GM18519 (cell line): ENCODE measurements at regions not wholly inside any gene's neighbourhood (a gene's known extent, or its start where the extent isn't known, plus 50 kb on each side); places are given as distances from the start of the nearest gene placed in this dataset.

Experiments used
- ATAC-seq: cut with Tn5 transposase; IDR thresholded peaks from one replicate; pipeline ENCODE4 v1.9.1; 2021; ENCODE audit warnings: mild to moderate bottlenecking, moderate library complexity; ENCODE audit not compliant: unreplicated experiment, low FRiP score

DNA sequence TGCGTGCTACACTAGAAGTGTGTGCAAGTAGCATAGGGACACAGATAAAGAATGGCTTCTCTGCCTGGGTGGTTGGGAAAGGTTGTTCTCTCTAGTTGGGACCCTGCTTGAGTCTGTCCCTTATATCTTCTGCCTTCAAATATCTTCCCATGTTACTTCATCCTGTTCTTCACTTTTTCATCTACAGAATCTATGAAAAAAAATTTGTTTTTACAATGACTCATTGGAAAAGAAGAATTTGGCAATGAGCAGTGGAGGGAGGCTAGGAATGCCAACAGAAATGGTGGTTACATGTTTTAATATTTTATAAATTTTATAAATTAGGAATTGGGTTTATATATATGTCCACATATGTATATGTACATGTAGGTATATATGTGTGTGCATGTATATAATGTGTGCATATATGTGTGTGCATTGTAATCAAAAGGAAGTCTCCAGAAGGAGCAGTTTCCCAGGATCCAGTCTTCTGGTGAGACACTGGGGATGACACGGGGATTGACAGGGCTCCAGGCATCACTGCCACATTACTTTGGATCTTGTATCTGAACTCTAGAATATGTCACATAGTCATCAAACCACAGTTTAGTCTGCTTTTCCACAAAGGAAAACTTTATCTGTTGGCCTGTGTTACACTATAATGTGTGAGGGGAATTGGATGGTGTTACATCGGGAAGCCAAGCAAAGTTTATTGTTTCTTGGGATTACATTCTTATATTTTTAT, 75.3 kb upstream of the RIPOR2 start:
- no peak for ATAC-seq

DNA sequence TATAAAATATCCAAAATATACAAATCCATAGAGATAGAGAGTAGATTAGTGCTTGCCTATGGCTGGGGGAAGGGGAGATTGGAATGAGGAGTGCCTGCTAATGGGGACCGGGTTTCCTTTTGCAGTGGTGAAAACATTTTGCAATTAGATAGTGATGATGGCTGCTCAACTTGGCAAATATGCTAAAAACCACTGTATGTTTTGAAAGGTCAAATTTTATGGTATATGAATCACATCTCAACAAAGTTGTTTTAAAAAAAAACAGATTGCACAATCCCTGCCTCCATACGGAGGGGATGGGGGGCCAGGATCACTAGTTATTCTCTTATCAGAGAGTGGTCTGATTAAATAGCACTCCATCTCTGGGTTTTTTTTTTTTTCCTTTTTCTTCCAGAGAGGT, 76.9 kb upstream of the RIPOR2 start:
- ATAC-seq = no peak

DNA sequence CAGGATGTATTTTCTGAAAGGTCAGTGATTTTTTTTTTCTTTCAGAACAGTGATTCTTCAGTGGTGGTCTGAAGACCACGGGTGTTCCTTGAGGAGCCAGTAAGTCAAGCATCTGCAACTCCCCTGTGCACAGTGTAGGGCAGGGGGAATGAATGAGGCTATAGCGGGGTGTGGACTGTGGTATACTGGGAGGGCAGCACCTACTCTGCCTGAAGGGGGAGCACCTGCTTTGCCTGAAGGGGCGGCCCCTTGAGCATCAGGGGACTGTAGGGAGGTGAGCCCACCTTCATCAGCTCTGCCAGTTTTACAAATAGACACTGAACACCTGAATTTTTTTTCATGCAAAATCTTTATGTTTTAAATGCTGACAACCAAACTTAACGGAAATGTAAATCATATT, 77.5 kb upstream of the RIPOR2 start:
- no peak for ATAC-seq

DNA sequence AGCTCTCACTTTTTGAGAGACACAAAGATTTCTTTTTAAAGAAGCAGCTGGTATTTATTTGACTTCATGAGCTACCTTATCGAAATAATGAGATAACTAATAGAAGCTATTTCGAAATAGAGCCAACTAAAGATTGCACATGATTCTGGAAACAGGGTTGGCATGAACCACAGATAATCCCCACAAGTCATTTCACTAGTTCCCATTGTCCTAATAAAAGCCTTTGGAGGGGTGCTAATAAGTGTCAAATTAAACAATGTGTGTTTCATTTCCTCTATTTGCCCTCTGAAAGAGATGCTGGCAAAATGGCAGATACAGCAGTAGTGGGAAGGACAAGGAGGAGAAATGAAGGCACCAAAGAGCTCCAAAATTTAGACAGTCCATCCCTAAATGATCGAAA, 78.6 kb upstream of the RIPOR2 start:
- ATAC-seq = no peak

DNA sequence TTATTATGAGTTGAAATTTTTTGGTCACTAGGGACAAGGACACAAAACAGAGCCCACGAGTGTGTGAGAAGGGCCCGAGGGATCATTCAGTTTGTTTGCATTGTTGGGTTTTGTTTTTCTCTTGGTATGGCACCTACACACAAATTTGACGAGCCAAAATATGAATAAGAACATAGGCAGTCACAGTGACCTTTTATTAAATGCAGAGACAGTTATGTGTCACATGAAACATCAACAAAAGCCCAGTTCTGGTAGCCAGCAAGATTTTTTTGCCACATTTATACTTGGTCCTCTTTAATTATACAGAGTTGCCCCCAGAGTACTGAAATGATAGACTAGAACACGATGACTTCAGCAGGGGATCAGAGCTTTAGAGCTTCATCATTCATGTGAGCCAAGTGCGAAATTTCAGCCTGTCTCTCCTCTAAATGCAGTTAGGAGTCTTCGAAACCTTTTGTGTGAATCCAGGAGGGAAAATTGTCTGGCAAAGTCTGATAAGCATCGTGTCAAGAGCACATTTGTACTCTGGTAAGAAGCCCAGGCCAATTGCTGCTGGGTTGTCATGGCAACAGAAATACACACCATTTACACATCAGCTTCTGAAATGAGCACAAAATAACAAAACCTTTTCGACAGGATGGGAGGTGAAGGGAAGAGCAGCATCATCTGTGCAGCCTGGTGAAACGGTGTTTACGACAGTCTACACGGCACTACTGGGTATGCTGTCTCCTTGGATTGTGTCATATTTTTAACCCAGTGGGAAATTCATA, 79.2 kb upstream of the RIPOR2 start:
- no peak for ATAC-seq

DNA sequence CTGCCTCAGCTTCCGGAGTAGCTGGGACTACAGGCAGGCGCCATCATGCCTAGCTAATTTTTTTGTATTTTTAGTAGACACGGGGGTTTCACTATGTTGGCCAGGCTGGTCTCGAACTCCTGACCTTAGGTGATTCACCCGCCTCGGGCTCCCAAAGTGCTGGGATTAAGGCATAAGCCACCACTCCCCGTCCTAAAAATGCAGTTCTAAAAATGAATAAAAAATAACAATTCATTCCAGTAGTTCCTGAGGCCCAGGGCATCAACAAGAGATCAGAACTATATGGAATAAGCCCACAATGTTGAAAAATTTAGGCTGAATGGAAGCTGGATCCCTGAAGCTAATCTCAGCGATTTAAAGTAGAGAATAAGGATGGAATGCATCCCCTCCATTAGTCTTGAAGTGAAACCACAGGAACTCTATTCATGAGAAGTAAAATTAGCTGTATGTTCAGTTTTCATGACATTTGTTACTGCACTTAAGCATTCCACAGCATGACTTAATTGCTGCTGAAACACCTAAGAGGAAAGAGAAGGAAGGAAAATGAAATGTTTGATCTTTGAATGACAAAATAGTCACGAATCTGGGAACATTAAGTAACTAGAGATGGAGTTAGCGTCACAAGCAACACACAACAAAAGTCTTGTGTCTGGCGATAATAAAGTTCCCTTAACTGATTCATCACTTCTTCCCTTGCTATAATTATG, 80.4 kb upstream of the RIPOR2 start:
- no peak for ATAC-seq

DNA sequence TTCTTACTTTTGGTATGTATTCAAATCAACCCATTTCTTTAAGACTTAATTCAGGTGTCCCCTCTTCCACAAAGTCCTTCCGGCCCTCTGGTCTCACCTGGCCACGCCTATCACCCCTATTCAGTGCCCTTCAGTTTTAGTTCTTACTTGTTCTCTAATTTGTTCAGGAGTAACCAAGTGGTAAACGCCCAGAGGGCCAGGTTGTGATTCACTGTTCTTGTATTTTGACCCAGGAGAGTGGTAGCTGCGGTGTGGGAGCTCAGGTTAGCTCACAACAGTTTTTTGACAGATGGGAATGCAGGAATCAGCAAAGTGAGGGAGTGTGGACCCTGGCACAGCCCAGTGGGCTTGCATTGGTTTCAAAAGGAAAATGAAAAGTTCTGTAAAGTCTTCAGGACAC, 81.7 kb upstream of the RIPOR2 start:
- no peak for ATAC-seq

DNA sequence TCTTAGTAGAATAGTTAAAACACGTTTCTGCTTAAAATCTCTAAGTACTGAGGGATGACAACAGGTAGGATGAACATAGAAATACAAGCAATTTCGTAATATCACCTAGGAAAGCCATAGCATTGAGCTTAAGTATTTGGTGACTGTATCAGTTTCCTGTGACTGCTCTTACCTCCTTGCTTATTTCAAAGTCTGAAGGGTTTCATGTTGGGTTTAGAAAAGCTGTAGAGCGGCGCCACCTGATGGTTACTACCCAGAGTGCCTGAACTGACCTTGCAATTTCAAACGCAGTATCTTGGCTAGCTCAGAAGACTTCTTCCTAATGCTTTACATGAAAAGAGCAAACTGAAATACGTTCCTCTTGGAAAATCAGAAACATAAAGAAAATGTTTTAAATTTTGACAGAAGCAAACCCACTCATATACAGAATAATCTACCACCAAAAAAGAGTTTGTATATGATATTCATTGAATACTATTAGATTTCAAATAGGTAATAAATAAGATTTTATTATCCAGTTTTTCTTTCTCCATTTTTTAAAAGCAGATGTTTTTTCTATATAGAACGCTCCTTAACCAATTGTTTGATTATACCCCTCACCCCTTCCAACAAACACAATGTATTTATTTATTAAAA, 82.3 kb upstream of the RIPOR2 start:
- ATAC-seq = peak; percentile 68

DNA sequence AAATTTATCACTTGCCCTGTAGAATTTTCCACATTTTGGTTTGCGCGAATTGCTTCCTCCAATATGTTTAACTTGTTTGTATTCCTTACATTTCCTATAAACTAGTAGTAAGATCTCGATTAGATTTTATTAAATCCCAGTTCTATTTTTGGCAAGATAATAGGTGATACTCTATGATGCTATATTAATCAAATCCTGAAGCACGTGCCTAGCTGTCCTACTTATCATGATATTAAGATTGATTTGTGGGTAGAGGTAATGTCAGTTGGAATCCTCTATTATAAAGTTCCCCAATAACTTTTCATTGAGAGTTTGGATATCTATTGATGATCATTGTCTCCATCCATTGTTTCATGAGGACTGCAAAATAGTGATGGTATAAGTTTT, 82.8 kb upstream of the RIPOR2 start:
- ATAC-seq = no peak

DNA sequence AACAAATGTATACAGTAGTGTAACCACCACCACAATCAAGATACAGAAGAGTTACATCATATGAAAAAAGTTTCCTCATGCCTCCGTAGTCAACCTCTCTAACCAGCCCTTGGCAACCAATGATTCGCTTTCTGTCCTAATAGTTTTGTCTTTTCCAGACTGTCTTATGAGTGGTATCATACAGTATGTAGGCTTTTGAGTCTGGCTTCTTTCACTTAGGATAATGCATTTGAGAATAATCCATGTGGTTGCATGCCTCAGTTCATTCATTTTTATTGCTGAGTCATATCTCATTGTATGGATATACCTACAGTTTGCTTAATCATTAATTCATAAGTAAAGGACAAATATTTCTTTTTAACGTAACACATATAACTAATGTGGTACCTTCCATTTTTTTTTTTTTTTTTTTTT, 86.4 kb upstream of the RIPOR2 start:
- no peak for ATAC-seq

DNA sequence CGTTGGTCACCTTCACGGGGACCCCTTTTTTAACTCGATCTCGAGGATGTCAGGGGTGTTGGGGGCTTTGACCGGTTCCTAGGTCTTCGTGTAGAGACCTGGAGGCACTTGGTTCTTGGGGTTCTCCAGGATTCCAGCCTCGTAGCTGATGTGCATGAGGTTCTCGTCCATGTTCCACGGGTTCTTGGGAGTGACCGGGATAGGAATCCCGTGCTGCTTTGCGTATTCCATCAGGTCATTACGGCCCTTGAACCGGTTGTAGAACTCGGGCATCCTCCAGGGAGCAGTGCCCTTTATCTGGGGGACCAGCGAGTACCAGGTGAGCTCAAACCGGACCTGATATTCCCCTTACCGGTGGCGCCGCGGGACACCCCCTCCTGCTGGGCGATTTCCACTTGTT, 88.0 kb upstream of the RIPOR2 start:
- no peak for ATAC-seq

DNA sequence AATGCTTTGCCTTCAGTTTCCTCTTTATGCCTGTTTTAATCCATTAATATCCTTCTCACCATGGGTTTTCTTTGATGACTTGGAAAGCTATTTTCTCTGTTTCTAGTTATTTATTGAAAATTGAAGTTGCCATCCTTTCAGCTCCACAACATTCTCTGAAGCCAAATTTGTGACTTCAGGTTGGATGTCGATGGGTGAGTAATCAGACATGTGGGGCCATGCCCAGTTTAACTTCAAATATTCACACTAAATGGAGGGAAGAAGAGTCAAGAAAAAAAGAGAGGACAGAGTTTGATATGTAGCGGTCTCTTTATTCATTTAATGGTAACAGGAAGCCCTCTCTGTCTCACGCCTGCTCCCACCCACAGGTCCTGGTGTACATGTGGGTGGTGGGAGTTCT, 89.1 kb upstream of the RIPOR2 start:
- ATAC-seq = no peak

DNA sequence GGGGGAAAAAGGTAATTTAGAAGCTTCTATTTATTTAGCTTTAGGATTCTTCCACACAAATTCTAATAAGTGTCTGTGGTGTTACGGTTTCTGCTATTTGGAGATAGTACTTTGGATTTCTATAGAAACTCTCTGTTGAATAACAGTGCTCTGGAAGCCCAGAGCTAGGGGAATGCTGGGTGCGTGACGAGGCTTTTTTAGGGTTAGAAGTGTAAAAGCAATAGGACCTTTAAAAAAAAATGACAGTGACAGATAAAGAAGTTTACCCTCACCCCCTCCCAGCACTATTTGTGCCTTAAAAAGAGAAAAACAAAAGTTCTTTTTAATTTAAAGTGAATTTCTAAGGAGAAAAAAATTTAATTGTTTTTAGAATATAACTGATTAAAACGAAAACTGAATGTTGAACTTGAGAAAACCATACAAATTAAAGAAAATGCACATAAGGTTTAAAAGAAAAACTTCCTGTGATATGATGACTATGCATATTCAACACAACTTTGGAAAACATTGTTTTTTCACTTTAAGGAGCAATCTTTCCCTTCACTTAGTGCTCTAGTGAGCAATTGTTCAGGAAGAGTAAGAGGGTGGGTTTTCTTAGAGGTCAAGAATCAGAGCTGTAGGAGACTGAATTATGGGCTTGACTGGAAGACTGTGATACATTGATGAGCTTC, 89.6 kb upstream of the RIPOR2 start:
- no peak for ATAC-seq

DNA sequence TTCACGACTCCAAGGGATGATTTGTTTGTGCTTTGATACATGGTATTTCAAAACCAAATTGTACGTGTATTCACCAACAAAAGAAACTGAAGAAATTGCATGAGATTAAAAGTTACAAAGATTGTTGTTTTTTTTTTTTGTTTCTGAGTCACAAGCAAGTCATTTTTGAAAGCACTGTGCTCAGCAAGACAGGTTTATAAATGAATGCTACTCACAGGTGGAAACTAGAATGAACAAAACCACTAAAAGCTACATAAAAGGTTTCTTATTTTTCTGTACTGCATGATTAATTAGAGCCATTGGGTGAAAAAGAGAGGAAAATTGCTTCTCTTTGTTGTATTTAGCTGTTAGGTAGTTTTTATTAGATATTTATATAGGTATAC, 90.2 kb upstream of the RIPOR2 start:
- ATAC-seq = no peak

DNA sequence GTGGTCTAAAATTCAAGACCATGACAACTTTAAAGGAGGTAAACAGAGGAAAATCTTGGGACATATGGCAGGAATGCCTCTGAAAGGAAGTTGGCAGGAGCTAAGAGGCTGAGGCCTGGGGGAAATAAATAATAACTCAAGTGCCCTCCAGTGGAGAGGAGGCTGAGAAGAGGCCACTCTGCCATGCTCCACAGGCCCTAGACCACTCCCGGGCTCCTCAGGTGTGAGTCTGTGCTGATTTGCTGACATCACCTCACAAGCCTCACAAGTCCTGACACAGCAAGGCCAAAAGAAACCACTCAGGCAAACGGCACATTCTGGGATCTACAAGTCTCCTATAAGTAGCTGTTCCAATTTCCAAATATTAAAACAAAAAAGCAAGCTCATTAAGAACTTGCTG, 91.0 kb upstream of the RIPOR2 start:
- ATAC-seq = no peak

DNA sequence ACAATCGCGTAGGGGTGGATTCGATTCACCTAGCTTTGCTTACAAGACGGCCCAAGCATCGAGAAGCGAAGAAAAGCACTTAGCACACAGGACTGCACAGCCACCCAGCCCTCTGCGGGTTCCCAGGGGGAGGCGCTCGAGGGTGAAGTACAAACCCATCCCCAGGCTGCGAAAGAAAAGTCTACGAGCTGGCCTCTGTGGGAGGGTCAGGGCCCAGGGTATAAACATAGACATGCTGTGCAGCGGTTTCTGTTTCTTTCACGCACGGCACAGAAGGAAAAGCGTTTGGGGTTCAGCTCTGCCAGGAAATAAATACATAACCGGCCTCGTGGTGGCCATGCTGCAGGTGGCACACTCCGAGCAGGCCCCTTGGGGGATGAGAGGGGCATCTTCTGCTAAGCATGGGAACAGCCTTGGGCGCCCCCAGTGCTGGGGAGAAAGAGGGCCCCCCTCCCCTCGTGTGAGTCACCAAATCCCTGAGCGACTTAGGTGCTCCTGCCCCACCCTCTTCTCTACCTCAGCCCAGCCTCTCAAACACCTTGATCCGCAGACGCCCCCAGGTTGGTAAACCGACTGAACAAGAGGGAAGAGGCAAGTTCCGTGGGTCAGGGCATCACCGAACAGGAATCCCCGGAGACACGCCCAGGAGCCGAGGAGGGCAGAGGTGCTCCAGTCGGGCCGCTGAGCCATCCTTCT, 91.6 kb upstream of the RIPOR2 start:
- peak; percentile 87 for ATAC-seq

DNA sequence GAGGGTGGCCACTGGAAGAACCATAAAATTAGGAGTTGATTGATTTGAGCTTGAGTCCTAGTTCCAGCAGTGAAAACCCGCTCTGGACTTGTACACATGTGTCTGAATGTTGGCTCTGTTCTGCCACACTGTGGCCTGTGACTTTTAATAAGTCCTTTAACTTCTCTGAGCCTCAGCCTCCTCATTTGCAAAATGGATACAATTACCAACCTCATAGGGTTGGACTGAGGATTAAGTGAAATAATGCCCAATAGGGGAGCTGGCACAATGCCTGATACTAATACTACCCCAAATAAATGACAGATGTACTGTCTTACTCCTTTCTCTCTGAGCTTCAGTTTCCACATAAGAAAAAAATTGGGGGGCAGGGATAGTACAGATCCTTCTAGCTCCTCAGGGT, 92.6 kb upstream of the RIPOR2 start:
- no peak for ATAC-seq

DNA sequence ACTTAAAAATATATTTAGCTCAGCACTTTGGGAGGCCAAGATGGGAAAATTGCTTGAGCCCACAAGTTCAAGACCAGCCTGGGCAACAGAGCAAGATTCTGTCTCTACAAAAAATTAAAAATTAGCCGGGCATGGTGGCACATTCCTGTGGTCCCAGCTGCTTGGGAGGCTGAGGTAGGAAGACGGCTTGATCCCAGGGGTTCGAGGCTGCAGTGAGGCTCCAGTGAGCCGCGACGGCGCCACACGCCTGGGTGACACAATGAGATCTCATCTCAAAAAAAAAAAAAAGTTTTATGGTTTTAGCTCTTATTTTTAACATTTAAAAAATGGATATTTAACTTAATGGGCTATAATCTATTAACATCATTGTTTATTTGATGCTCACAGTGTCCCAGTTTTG, 97.2 kb upstream of the RIPOR2 start:
- ATAC-seq = no peak

DNA sequence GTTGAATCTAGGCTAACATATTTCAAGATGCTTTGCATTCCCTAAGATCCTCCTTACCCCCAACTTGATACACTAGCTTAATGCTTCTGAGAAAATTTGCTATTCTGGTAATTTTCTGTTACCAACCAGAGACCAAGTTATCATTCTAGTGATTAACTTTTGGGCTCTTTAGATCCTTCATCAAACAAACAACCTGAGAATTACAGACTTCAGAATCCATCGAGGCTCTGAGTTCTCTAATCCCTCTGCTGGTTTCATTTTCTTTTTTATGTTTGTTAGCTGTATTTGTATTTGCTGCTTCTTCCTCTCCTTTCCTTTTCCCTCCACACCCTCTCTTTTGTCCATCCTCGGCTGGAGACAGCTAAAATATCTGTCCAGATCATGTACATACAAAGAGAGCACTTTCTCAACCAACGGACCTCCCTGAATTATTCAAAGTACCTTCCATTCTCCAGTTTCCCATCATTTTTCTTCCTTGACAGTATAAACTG, 98.7 kb upstream of the RIPOR2 start:
- ATAC-seq = no peak

DNA sequence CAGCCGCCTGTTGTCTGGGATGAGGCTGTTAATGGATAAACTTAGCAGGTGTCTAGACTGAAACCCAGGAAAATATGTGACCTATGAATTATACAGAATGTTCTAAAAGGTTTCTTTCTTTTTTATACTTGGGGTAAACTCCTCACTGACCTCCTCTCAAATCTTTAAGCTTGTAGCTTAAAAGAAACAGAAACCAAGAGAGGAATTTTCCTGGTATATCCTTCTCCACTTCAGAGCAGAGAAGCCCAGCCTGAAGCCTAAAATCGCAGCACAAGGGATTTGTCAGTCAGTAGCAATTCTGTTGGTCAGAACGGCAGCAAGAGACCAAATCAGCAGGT, 99.4 kb upstream of the RIPOR2 start:
- no peak for ATAC-seq
